ENCODE measurements at regions not wholly inside any gene's neighbourhood (a gene's known extent, or its start where the extent isn't known, plus 50 kb on each side); places are given as distances from the start of the nearest gene placed in this dataset.

DNA sequence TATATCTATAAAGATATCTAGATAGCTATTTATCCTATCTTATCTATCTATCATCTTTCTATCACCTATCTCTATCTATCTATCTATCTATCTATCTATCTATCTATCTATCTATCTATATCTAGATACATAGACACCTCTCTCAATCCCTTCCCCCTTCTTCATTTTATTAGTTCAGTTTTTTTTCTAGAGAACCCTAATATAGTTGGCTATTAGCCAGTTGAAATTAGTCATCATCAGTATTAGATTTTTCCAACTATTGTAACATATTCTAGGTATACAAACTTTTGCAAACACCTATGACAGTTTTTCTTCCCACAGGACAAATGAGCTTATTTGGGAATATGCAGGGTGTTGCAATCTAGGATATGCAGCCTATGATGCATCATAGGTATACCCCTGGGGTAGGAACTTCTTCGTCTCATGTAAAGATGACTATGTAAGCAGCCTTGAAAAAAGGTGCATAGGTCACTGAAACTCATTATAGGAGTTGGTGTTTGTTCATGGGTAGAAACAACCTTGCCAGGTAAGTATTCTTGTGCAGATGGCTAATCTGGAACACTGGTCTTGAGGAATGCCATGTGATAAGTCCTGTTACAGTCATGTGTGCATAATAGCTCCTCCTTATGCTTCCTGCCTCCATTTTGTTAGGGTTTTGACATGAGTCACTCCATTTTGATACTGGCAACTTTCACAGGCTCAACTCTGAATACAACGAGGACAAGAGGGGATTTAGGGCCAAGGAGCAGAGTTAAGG is 160.7 kb upstream of the ZSWIM2 start:
- TF ChIP-seq, protein P1, sequence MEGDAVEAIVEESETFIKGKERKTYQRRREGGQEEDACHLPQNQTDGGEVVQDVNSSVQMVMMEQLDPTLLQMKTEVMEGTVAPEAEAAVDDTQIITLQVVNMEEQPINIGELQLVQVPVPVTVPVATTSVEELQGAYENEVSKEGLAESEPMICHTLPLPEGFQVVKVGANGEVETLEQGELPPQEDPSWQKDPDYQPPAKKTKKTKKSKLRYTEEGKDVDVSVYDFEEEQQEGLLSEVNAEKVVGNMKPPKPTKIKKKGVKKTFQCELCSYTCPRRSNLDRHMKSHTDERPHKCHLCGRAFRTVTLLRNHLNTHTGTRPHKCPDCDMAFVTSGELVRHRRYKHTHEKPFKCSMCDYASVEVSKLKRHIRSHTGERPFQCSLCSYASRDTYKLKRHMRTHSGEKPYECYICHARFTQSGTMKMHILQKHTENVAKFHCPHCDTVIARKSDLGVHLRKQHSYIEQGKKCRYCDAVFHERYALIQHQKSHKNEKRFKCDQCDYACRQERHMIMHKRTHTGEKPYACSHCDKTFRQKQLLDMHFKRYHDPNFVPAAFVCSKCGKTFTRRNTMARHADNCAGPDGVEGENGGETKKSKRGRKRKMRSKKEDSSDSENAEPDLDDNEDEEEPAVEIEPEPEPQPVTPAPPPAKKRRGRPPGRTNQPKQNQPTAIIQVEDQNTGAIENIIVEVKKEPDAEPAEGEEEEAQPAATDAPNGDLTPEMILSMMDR (conservative IDR thresholded peaks at IDR 0.05) = no peak
- Mint-ChIP-seq H3K4me1 (no peaks in the 10 kb centered on the region), H3K9me3 (no peaks in the 10 kb centered on the region), H3K4me3 (no peak overlapping the region), H3K36me3 (ENCODE audit: insufficient read depth in 1 of 3, low read depth in 3 of 3) (no peaks in the 10 kb centered on the region), H3K27me3 (ENCODE audit: low read depth) (no peaks in the 10 kb centered on the region), H3K27ac (no peak overlapping the region)
- Histone ChIP-seq H3K23me2 (ENCODE audit: insufficient read length, low read depth, low read length, poor library complexity, severe bottlenecking) (no peaks in the 10 kb centered on the region), H2AFZ (ENCODE audit: low read length) (no peak overlapping the region), H3K23ac (ENCODE audit: insufficient read length, low read depth, low read length) (no peak overlapping the region), H3K79me2 (ENCODE audit: insufficient read depth, low read length) (no peaks in the 10 kb centered on the region), H4K91ac (ENCODE audit: insufficient read length, low read depth, low read length) (no peak overlapping the region), H3K9ac (ENCODE audit: extremely low read depth, insufficient read length, low read length) (no peak overlapping the region), H4K8ac (replicated peaks; ENCODE audit: insufficient read length, low read depth, low read length) (no peak overlapping the region), H3K4ac (ENCODE audit: low read depth, low read length) (no peak overlapping the region), H2AK5ac (ENCODE audit: insufficient read length, low read length) (no peak overlapping the region), H3K4me1 (ENCODE audit: insufficient read depth, low read length) (no peaks in the 10 kb centered on the region), H4K5ac (ENCODE audit: insufficient read length, low read depth, low read length) (no peak overlapping the region), H3K4me2 (ENCODE audit: insufficient read depth, insufficient read length, low read length) (no peak overlapping the region), H3T11ph (ENCODE audit: low read length) (no peak overlapping the region), H2BK5ac (ENCODE audit: insufficient read length, low read length) (no peak overlapping the region), H3K27ac (ENCODE audit: insufficient read length, low read depth, low read length) (no peak overlapping the region), H3K18ac (ENCODE audit: insufficient read length, low read depth, low read length) (no peak overlapping the region), H2BK12ac (ENCODE audit: insufficient read length, low read depth, low read length) (no peak overlapping the region), H2BK120ac (ENCODE audit: low read depth, low read length, poor library complexity, severe bottlenecking) (no peak overlapping the region), H3K79me1 (ENCODE audit: insufficient read depth, low read depth, low read length, poor library complexity, severe bottlenecking) (no peaks in the 10 kb centered on the region), H3K9me3 (ENCODE audit: control insufficient read depth, low read depth, low read length) (no peaks in the 10 kb centered on the region), H3K27me3 (ENCODE audit: insufficient read depth, low read length) (no peaks in the 10 kb centered on the region), H4K20me1 (ENCODE audit: control insufficient read depth, insufficient read depth, insufficient read length) (no peaks in the 10 kb centered on the region), H2BK20ac (ENCODE audit: low read depth, low read length, poor library complexity, severe bottlenecking) (no peak overlapping the region), H2BK15ac (ENCODE audit: low read depth, low read length) (no peak overlapping the region), H3K56ac (ENCODE audit: insufficient read length, low read depth, low read length) (no peak overlapping the region), H3K14ac (ENCODE audit: insufficient read depth, low read length) (no peak overlapping the region)
- no peak for DNase-seq
- WGBS (ENCODE audit: extremely low coverage, insufficient read length, low lambda C conversion rate) = no CpG with 5 or more reads among the region's 2 CpGs
